Colonic mucosa (tissue), 4 donors: ENCODE measurements at regions not wholly inside any gene's neighbourhood (a gene's known extent, or its start where the extent isn't known, plus 50 kb on each side); places are given as distances from the start of the nearest gene placed in this dataset.

ENCODE experiments used
- DNase-seq: peaks from one replicate; pipeline ENCODE4 v3.0.0-alpha.2; 2020
- H3K27ac ChIP-seq: fragments of 200-600 bp; one replicate; pipeline ENCODE4 v1.8.0; 2021
- H3K27me3 ChIP-seq: fragments of 200-600 bp; one replicate; pipeline ENCODE4 v1.8.0; 2021
- H3K36me3 ChIP-seq: fragments of 200-600 bp; one replicate; pipeline ENCODE4 v1.8.0; 2021
- H3K4me1 ChIP-seq: fragments of 200-600 bp; one replicate; pipeline ENCODE4 v1.8.0; 2021; ENCODE audit warnings: mild to moderate bottlenecking
- H3K4me3 ChIP-seq: fragments of 200-600 bp; one replicate; pipeline ENCODE4 v1.8.0; 2021
- H3K9ac ChIP-seq, 2 donors: one replicate each; pipeline ENCODE4 v1.7.0; 2013; ENCODE audit warnings: control low read depth in 2 of 2, low read depth in 2 of 2, low read length in 2 of 2
- H3K9me3 ChIP-seq: fragments of 200-600 bp; one replicate; pipeline ENCODE4 v1.8.0; 2021
- intact Hi-C: fragments of 100-400 bp; cut with DNase I; formaldehyde crosslinking; loops from one replicate; pipeline ENCODE4 v1.14.1; 2022
- TF ChIP-seq, protein P1 (sequence below): fragments of 200-600 bp; IDR thresholded peaks from one replicate; pipeline ENCODE4 v1.8.0; 2022; ENCODE audit warnings: antibody characterized with exemption, mild to moderate bottlenecking
- donor health status: healthy.
- donor health status: DM: no; HTN: no; CAD: no.
- donor health status: DM: no; HTN: no; CAD: no.

DNA sequence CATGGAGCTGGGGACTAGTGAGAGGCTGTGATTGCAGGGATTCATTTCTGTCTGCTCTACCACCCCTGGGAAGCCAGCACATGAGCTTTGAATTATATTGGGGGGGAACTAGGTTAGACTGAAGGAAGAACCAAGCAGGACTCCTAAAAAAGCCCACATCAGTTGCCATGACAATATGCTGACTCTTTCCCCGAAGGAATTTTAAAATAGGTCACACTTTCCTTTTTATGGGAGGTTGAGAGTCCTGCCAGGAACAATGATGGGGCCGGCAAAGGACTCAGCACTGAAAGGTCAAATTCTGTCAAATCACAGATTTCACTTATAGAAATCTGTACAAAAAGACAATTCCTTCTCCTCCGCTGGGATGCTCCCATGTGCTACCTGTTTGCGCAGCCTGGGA is 130.8 kb downstream of the ZNF621 start:
- no peaks in the 10 kb centered on the region for H3K36me3 ChIP-seq
- TF ChIP-seq, protein P1, sequence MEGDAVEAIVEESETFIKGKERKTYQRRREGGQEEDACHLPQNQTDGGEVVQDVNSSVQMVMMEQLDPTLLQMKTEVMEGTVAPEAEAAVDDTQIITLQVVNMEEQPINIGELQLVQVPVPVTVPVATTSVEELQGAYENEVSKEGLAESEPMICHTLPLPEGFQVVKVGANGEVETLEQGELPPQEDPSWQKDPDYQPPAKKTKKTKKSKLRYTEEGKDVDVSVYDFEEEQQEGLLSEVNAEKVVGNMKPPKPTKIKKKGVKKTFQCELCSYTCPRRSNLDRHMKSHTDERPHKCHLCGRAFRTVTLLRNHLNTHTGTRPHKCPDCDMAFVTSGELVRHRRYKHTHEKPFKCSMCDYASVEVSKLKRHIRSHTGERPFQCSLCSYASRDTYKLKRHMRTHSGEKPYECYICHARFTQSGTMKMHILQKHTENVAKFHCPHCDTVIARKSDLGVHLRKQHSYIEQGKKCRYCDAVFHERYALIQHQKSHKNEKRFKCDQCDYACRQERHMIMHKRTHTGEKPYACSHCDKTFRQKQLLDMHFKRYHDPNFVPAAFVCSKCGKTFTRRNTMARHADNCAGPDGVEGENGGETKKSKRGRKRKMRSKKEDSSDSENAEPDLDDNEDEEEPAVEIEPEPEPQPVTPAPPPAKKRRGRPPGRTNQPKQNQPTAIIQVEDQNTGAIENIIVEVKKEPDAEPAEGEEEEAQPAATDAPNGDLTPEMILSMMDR: no peak
- intact Hi-C loops: no loop called here
- no peaks in the 10 kb centered on the region for H3K4me1 ChIP-seq
- no peak for DNase-seq
- H3K9me3 ChIP-seq: no peaks in the 10 kb centered on the region
- no peak overlapping the region for H3K9ac ChIP-seq
- no peaks in the 10 kb centered on the region for H3K27me3 ChIP-seq
- H3K27ac ChIP-seq: no peak overlapping the region
- H3K4me3 ChIP-seq: no peak overlapping the region

DNA sequence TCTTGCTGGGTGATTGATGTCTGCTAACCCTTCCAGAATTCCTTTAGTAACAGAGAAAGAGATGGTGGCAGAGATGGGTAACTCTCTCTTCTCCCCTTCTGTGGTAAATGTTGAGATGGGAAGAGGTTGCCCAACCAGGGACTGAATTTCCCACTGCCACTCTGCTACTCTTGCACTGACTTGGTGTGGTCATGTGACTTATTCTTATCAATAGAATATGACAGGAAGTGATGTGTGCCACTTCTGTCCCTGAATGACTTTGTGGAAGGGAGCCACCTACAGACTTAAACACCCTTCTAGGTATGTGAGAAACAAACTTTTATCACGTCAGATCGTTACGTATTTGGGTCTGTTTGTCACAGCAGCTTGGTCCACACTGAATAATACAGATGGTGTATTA is 132.9 kb downstream of the ZNF621 start:
- H3K9ac ChIP-seq: no peak overlapping the region
- no peaks in the 10 kb centered on the region for H3K36me3 ChIP-seq
- no peak overlapping the region for H3K27ac ChIP-seq
- no peaks in the 10 kb centered on the region for H3K4me1 ChIP-seq
- no peaks in the 10 kb centered on the region for H3K9me3 ChIP-seq
- no peaks in the 10 kb centered on the region for H3K27me3 ChIP-seq
- DNase-seq: no peak
- intact Hi-C loops: no loop called here
- no peak overlapping the region for H3K4me3 ChIP-seq
- TF ChIP-seq, protein P1: no peak

- Histone ChIP-seq H3K27ac (no peak overlapping the region), H3K4me3 (no peak overlapping the region), H3K4me1 (no peaks in the 10 kb centered on the region), H3K27me3 (no peaks in the 10 kb centered on the region), H3K9me3 (no peaks in the 10 kb centered on the region), H3K9ac (no peak overlapping the region), H3K36me3 (no peaks in the 10 kb centered on the region)
- no peak for DNase-seq
- TF ChIP-seq, protein P1: no peak
- intact Hi-C loops: no loop called here
These were observed 133.5 kb downstream of the ZNF621 start for GRCh38 chr3:40658305-40658704.

DNA sequence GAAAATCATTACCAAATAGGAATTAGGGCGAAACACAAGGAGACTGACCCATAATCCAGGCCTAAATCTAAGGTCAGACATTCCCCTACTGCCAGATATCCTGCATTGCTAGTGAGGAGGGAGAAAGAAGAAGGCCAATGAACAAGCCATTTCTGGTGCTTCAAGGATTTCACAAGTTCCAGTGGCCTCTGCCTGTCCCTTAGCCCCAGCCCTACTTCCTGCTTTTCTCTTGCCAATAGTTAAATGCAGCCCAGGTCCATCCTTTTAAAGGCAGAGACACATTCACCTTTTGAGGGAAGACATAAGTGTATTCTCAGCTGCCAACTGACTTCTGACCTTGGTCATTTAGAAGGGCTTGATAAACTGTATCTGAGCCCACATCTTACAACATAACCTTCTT is 135.8 kb downstream of the ZNF621 start:
- TF ChIP-seq, protein P1: no peak
- H3K27me3 ChIP-seq: no peaks in the 10 kb centered on the region
- no peaks in the 10 kb centered on the region for H3K36me3 ChIP-seq
- no peak overlapping the region for H3K27ac ChIP-seq
- no peaks in the 10 kb centered on the region for H3K4me1 ChIP-seq
- intact Hi-C loops: no loop called here
- H3K9ac ChIP-seq: no peak overlapping the region
- DNase-seq: no peak
- no peaks in the 10 kb centered on the region for H3K9me3 ChIP-seq
- no peak overlapping the region for H3K4me3 ChIP-seq

DNA sequence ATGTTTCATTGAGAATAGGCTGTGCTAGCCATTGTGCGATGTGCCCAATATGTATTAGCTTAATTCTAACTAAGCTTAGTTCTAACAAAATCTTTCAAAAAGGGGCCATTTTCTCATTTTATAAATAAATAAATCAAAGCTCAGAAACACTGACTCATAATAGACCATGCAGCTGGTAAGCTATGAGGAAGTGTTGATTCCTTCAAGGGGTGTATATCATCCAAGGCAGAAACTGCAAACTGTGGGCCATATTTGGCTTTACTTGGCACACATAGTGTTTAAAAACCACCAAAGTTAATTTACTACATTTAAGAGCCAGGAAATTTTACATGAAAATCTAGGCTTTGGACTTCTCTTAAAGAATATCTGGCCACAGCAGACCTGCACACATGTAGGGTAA is 136.5 kb downstream of the ZNF621 start:
- no peak overlapping the region for H3K4me3 ChIP-seq
- TF ChIP-seq, protein P1: no peak
- no peaks in the 10 kb centered on the region for H3K9me3 ChIP-seq
- no peak for DNase-seq
- H3K36me3 ChIP-seq: no peaks in the 10 kb centered on the region
- no peaks in the 10 kb centered on the region for H3K4me1 ChIP-seq
- no peak overlapping the region for H3K27ac ChIP-seq
- H3K27me3 ChIP-seq: no peaks in the 10 kb centered on the region
- intact Hi-C loops: no loop called here
- H3K9ac ChIP-seq: no peak overlapping the region

- no peaks in the 10 kb centered on the region for H3K36me3 ChIP-seq
- no peak overlapping the region for H3K4me3 ChIP-seq
- H3K27me3 ChIP-seq: no peaks in the 10 kb centered on the region
- no peaks in the 10 kb centered on the region for H3K4me1 ChIP-seq
- TF ChIP-seq, protein P1: no peak
- H3K27ac ChIP-seq: no peak overlapping the region
- DNase-seq: no peak
- no peak overlapping the region for H3K9ac ChIP-seq
- intact Hi-C loops: no loop called here
- H3K9me3 ChIP-seq: no peaks in the 10 kb centered on the region
These were observed 138.5 kb downstream of the ZNF621 start for GRCh38 chr3:40663280-40663679.
